ENCODE measurements at regions not wholly inside any gene's neighbourhood (a gene's known extent, or its start where the extent isn't known, plus 50 kb on each side); places are given as distances from the start of the nearest gene placed in this dataset.

GRCh38 chr21:17441370-17441769 lies 71.5 kb upstream of the CXADR start:
- DNase-seq: no peak

GRCh38 chr21:17442165-17442564 lies 70.7 kb upstream of the CXADR start:
- no peak for DNase-seq

GRCh38 chr21:17444828-17445227 lies 68.0 kb upstream of the CXADR start:
- DNase-seq: no peak

- DNase-seq: no peak
These were observed 66.1 kb upstream of the CXADR start for GRCh38 chr21:17446737-17447136.

GRCh38 chr21:17449701-17450100 lies 63.1 kb upstream of the CXADR start:
- DNase-seq: no peak

- no peak for DNase-seq
These were observed 61.4 kb upstream of the CXADR start for GRCh38 chr21:17451364-17451891.

- no peak for DNase-seq
These were observed 58.4 kb upstream of the CXADR start for GRCh38 chr21:17454315-17455027.

- no peak for DNase-seq
These were observed 57.9 kb upstream of the CXADR start for GRCh38 chr21:17455028-17455353.

GRCh38 chr21:17455451-17455850 lies 57.4 kb upstream of the CXADR start:
- no peak for DNase-seq

- no peak for DNase-seq
These were observed 54.6 kb upstream of the CXADR start for GRCh38 chr21:17458279-17458678.

- DNase-seq: no peak
These were observed 52.7 kb upstream of the CXADR start for GRCh38 chr21:17460094-17460493.

- no peak for DNase-seq
These were observed 51.8 kb upstream of the CXADR start for GRCh38 chr21:17461014-17461413.

- no peak for DNase-seq
These were observed 51.3 kb upstream of the CXADR start for GRCh38 chr21:17461582-17461981.

- DNase-seq: no peak
These were observed 50.4 kb upstream of the CXADR start for GRCh38 chr21:17462276-17462981.
